ENCODE measurements at regions not wholly inside any gene's neighbourhood (a gene's known extent, or its start where the extent isn't known, plus 50 kb on each side); places are given as distances from the start of the nearest gene placed in this dataset.

- no peak for TF ChIP-seq RNF2 (IDR thresholded peaks at IDR 0.05)
- no peak for TF ChIP-seq SLC30A9 (CRISPR knock-in tag; IDR thresholded peaks at IDR 0.05)
- no peak for TF ChIP-seq ZNF12 (CRISPR knock-in tag; IDR thresholded peaks at IDR 0.05)
- no peak for TF ChIP-seq ZNF143 (CRISPR knock-in tag; IDR thresholded peaks at IDR 0.05)
- TF ChIP-seq ZBTB40 (IDR thresholded peaks at IDR 0.05) = no peak
- TF ChIP-seq ZBTB40 (CRISPR knock-in tag; IDR thresholded peaks at IDR 0.05) = no peak
- no peak for TF ChIP-seq CTCF (IDR thresholded peaks at IDR 0.05 in 2 of 3, conservative IDR thresholded peaks at IDR 0.05 in 1 of 3; ENCODE audit: insufficient read depth in 2 of 3, low read depth in 1 of 3, low read length in 3 of 3)
- no peak for TF ChIP-seq TCF15 (CRISPR knock-in tag; IDR thresholded peaks at IDR 0.05)
Observed at GRCh38 chr3:22276351-22276750, 525.3 kb upstream of the ZNF385D start.
